ENCODE measurements at regions not wholly inside any gene's neighbourhood (a gene's known extent, or its start where the extent isn't known, plus 50 kb on each side); places are given as distances from the start of the nearest gene placed in this dataset.

DNA sequence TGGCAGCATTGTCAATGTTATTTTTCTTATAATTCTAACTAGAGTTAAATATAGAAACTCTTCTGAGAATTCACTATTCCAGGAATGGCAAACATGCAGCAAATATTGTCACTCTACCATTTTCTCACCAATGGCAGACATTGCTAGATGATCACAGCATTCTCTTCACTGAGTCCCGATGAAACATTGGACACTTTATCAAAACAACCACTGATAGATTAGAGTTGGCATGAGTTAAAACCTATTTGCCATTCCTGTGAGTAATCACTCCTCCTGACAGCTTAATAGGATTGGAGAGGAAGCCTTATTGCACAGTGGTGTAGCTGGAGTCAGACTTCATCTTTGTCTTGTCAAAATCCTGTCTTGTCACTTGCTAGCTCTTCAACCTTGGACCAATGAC, 163.9 kb upstream of the THUMPD2 start:
- TF ChIP-seq USF2 (CRISPR knock-in tag; IDR thresholded peaks at IDR 0.05) = no peak
- TF ChIP-seq, protein P1, sequence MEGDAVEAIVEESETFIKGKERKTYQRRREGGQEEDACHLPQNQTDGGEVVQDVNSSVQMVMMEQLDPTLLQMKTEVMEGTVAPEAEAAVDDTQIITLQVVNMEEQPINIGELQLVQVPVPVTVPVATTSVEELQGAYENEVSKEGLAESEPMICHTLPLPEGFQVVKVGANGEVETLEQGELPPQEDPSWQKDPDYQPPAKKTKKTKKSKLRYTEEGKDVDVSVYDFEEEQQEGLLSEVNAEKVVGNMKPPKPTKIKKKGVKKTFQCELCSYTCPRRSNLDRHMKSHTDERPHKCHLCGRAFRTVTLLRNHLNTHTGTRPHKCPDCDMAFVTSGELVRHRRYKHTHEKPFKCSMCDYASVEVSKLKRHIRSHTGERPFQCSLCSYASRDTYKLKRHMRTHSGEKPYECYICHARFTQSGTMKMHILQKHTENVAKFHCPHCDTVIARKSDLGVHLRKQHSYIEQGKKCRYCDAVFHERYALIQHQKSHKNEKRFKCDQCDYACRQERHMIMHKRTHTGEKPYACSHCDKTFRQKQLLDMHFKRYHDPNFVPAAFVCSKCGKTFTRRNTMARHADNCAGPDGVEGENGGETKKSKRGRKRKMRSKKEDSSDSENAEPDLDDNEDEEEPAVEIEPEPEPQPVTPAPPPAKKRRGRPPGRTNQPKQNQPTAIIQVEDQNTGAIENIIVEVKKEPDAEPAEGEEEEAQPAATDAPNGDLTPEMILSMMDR (IDR thresholded peaks at IDR 0.05) = no peak

All from WTC11 (cell line).